ENCODE measurements at regions not wholly inside any gene's neighbourhood (a gene's known extent, or its start where the extent isn't known, plus 50 kb on each side); places are given as distances from the start of the nearest gene placed in this dataset.

- no peak overlapping the region for H3K4me3 ChIP-seq (ENCODE audit: low read depth, low read length)
- TF ChIP-seq CTCF (IDR thresholded peaks at IDR 0.05; ENCODE audit: low read depth, low read length) = no peak
- in situ Hi-C loops (cut with HindIII; ENCODE audit: low sequenced_read_pairs) = no loop called here
- DNase-seq (ENCODE audit: low read depth, low spot score) = no peak
Measured at GRCh38 chr3:193901007-193901406, 234.9 kb upstream of the HES1 start.

- in situ Hi-C loops (cut with HindIII; ENCODE audit: low sequenced_read_pairs) = no loop called here
- no peak for DNase-seq (ENCODE audit: low read depth, low spot score)
- TF ChIP-seq CTCF (IDR thresholded peaks at IDR 0.05; ENCODE audit: low read depth, low read length) = no peak
- H3K4me3 ChIP-seq (ENCODE audit: low read depth, low read length) = no peak overlapping the region
Measured at GRCh38 chr3:193902607-193903511, 233.1 kb upstream of the HES1 start.

- in situ Hi-C loops (cut with HindIII; ENCODE audit: low sequenced_read_pairs) = no loop called here
- DNase-seq (ENCODE audit: low read depth, low spot score) = no peak
- TF ChIP-seq CTCF (IDR thresholded peaks at IDR 0.05; ENCODE audit: low read depth, low read length) = no peak
- no peak overlapping the region for H3K4me3 ChIP-seq (ENCODE audit: low read depth, low read length)
Measured at GRCh38 chr3:193903512-193903817, 232.5 kb upstream of the HES1 start.

GRCh38 chr3:193903966-193904365, 232.0 kb upstream of the HES1 start:
- TF ChIP-seq CTCF (IDR thresholded peaks at IDR 0.05; ENCODE audit: low read depth, low read length) = no peak
- in situ Hi-C loops (cut with HindIII; ENCODE audit: low sequenced_read_pairs) = no loop called here
- DNase-seq (ENCODE audit: low read depth, low spot score) = no peak

GRCh38 chr3:193905541-193906396, 230.2 kb upstream of the HES1 start:
- no peak for DNase-seq (ENCODE audit: low read depth, low spot score)
- H3K4me3 ChIP-seq (ENCODE audit: low read depth, low read length) = no peak overlapping the region
- in situ Hi-C loops (cut with HindIII; ENCODE audit: low sequenced_read_pairs) = no loop called here
- TF ChIP-seq CTCF (IDR thresholded peaks at IDR 0.05; ENCODE audit: low read depth, low read length) = no peak

More at GRCh38 chr3:193903966-193904365, 232.0 kb upstream of the HES1 start:
- H3K4me3 ChIP-seq (ENCODE audit: low read depth, low read length) = no peak overlapping the region

- DNase-seq (ENCODE audit: low read depth, low spot score) = no peak
- H3K4me3 ChIP-seq (ENCODE audit: low read depth, low read length) = no peak overlapping the region
- in situ Hi-C loops (cut with HindIII; ENCODE audit: low sequenced_read_pairs) = no loop called here
- no peak for TF ChIP-seq CTCF (IDR thresholded peaks at IDR 0.05; ENCODE audit: low read depth, low read length)
Measured at GRCh38 chr3:193906849-193907410, 229.0 kb upstream of the HES1 start.

All from astrocyte of the spinal cord (primary cell).